MM.1S (cell line): ENCODE measurements at regions not wholly inside any gene's neighbourhood (a gene's known extent, or its start where the extent isn't known, plus 50 kb on each side); places are given as distances from the start of the nearest gene placed in this dataset.

Source experiments
- EZH2phosphoT487 ChIP-seq: fragments of 300-600 bp; sonication (generic); IDR thresholded peaks from 2 replicates; pipeline ENCODE4 v1.6.1; 2018; ENCODE audit warnings: antibody characterized with exemption, low read length
- TF ChIP-seq, protein P1 (sequence below): fragments of 300-600 bp; sonication (generic); IDR thresholded peaks from 2 replicates; pipeline ENCODE4 v1.5.1; 2016; ENCODE audit warnings: antibody characterized with exemption, low read length, mixed read lengths

DNA sequence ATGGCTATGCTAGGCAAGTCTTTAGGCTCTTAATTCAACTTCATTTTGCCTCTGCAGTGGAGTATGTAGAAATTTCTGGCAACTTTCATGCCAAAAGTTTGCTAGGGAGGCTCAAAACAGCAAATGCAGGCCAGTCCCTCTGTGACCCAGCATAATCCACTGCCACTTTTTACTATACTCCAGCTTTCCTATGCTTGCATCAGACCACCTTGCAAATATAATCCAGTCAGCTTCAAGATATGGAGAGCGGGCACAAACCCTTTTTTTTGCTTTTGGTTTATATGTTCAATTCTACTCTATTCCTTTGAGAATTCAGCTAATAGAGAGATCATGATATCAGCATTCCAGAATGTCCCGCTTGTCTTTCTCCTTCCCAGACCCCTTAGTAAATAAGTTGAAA lies 192.0 kb upstream of the PABPC4L start:
- TF ChIP-seq, protein P1, sequence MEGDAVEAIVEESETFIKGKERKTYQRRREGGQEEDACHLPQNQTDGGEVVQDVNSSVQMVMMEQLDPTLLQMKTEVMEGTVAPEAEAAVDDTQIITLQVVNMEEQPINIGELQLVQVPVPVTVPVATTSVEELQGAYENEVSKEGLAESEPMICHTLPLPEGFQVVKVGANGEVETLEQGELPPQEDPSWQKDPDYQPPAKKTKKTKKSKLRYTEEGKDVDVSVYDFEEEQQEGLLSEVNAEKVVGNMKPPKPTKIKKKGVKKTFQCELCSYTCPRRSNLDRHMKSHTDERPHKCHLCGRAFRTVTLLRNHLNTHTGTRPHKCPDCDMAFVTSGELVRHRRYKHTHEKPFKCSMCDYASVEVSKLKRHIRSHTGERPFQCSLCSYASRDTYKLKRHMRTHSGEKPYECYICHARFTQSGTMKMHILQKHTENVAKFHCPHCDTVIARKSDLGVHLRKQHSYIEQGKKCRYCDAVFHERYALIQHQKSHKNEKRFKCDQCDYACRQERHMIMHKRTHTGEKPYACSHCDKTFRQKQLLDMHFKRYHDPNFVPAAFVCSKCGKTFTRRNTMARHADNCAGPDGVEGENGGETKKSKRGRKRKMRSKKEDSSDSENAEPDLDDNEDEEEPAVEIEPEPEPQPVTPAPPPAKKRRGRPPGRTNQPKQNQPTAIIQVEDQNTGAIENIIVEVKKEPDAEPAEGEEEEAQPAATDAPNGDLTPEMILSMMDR, result no peak
- TF ChIP-seq EZH2phosphoT487, result no peak
